GM19023 (cell line): ENCODE measurements at regions not wholly inside any gene's neighbourhood (a gene's known extent, or its start where the extent isn't known, plus 50 kb on each side); places are given as distances from the start of the nearest gene placed in this dataset.

ENCODE experiments used
- ATAC-seq: cut with Tn5 transposase; IDR thresholded peaks from one replicate; pipeline ENCODE4 v1.9.1; 2021; ENCODE audit warnings: mild to moderate bottlenecking, moderate library complexity; ENCODE audit not compliant: unreplicated experiment

DNA sequence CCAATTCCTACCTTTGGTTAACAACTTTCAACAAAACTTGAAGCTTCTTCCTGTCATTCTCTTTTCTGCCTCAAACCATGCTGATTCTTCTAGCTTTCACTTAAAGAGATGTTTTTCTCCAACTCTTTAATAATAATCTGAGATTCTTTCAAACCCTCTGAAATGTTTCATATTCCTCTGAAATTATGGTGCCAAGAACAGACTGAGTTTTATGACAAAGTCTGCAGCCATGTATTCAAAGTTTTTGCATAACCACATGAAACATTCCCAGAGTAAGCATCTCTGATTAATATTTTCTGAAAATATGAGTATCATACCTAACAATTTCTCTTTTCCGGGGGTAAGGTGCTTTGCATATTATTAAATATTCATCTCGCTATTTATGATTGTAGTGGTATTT, 59.1 kb upstream of the DCN start:
- no peak for ATAC-seq

DNA sequence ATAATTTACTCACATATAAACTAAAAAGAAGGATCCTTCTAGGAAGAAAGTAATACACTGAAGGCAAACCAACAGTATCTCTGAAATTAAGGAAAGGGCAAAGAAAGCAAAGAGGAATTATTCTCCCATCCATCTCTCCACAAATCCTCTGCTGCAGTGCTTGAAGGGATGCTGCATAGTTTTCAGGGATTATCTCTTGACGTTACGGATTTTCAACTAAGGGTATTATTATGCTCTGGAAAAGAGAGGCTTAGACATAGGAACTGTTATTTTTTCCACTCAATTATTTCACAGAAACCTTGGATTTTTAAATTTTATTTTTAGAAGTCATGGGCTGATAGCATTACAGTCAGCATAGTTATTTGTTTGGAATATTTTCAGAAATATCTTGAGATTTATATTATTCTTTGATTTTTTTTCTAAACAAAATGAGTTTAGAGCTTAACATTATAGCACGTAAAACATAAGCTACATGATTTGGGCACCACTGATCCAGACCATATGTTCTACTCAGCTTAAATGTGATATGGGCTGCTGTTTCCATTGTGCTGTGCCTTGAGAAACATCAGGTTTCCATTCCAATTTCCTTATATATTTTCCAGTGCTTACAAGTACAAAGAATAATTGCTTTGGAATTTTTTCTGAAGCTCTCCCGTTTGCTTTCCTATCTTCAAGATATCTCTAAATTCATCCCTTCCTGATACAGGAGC, 57.9 kb upstream of the DCN start:
- no peak for ATAC-seq

DNA sequence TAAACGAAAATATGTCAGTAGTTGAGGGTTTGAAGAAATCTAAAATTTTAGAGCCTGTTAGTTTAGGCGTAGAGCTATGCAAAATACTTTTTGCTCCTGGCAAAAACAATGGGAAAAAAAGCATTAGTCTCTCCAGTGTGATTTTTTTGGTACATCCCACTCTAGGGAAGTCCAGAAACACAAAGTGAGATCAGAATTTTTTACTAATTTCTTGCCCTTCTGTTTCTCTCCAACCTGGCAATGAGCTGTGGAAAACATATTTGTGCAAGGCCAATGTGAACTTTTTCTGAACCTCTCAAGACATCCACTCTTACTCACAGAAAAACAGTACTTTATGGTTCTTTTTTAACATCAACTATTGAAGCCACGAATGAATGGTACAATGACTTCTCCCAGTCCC, 56.9 kb upstream of the DCN start:
- ATAC-seq, result no peak
